HK-2 (cell line): ENCODE measurements at regions not wholly inside any gene's neighbourhood (a gene's known extent, or its start where the extent isn't known, plus 50 kb on each side); places are given as distances from the start of the nearest gene placed in this dataset.

Experiments used
- DNase-seq: peaks from one replicate; pipeline ENCODE4 v3.0.0-alpha.2; 2018; ENCODE audit not compliant: unreplicated experiment

DNA sequence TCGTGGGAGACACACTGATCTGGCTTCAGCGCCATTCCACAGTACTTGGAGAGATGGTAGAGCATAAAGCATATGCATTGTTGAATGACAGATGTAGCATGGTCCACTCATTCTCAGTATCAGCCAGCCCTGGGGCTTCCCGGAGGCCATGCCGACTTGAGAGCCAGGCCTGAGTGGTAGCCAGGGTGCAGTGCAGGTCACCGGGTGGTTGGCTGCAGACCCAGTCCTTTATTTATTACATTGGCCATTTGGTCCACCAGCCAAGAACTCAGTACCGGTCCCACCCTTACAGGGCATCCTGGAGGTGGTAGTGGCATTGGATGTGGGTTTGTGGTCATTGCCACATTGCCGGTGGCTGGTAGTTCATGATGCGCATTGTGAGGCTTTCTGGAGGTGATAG is 121.6 kb upstream of the RTL1 start:
- DNase-seq, result no peak

DNA sequence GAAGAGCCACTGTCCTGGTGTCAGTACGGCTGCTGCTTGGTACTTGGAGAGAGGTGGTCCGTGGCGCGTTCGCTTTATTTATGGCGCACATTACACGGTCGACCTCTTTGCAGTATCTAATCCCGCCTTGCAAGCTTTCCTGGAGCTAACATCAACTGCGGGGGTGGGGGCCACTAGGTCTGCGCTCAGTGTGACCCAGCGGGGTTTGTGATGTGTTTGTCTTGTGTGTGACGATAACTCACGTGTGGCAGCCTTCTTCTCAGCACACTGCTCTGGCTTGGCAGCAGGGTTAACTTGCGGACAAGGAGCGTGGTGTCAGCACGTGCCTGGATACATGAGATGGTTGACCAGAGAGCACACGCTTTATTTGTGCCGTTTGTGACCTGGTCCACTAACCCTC is 122.2 kb upstream of the RTL1 start:
- no peak for DNase-seq

DNA sequence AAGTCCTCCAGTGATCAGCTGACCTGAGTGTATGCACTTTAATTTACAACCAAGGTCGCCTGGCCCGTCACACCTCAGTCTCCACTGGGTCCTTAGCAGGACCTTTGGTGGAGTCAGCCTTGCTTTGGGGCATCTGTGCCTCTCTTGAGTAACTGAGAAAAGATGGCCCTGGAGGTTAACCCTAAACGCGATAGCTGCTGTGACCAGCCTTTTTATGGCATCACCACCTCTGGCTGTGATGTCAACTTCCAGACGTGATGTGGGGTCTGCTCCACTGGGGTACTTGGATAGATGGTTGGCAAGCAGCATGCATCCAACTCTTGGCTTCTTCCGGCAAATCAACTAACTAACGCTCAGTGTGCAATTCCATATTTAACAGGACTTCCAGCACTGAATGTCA is 122.8 kb upstream of the RTL1 start:
- no peak for DNase-seq

DNA sequence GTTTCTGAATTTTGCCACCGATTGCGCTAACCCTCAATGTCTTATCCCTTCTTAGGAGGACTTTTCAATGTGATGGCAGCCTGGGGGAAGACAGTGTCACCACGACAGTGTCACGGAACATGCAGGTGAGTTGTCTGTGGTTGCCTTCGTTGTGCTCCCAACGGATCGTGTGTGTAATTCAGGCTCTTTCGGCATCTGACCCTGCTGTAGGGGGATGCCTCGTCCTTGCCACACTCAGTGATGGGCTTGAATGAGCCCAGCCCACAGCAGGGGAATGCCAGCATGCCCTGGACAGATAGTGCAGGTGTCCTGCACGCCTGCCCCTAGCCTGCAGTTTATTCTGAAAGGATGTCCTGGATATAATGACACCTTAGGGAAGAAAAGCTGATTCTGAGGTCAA is 123.8 kb upstream of the RTL1 start:
- DNase-seq, result no peak

DNA sequence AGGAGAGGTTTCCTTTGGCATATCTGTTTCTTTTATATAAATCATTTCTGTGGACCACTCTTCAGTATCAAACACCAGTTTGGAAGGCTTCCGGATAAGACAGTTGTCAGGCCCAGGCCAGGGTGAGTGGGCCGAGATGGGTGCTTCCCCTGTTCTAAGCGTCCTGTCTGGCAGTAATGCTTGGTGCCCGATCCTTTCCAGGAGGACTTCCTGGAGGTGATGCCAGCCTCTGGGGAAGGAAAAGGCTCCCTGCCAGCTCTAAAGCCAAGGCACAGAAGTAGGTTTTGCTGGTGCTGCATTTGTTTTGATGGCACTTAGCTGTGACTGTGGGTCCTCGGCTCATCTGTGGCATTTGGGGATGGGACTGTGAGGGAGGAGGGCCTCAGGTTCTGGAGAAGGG is 124.4 kb upstream of the RTL1 start:
- DNase-seq, result no peak

DNA sequence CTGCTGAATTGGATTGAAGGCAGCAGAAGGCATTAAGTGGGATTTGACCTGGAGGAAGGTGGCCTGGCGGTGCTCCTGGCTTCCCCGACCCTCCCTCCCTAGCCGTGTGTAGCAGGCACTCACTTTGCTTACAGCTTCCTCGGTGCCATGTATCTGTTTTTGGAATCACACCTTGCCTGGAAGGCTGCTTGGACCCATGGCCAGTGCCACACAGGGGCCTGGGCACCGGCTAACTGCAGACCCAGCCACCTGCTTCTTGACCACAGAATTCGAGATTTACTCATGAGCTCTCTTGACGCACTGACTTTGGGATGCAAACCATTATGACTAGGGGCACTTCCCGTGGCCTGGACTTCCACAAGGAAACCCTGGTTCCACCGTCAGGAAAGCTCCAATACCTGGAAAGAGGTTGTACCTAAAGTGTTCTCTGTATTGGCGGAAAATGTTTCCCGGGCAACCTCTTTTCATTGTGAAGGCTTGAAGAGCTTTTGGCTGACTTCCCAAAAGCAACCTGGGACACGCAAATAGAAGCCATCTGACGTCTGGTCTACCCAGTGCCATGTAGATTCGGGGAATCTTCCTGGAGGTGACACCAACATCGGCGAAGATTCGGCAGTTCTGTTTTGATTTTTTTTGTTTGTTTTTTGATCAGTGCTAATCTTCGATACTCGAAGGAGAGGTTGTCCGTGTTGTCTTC is 125.6 kb upstream of the RTL1 start:
- DNase-seq, result no peak

DNA sequence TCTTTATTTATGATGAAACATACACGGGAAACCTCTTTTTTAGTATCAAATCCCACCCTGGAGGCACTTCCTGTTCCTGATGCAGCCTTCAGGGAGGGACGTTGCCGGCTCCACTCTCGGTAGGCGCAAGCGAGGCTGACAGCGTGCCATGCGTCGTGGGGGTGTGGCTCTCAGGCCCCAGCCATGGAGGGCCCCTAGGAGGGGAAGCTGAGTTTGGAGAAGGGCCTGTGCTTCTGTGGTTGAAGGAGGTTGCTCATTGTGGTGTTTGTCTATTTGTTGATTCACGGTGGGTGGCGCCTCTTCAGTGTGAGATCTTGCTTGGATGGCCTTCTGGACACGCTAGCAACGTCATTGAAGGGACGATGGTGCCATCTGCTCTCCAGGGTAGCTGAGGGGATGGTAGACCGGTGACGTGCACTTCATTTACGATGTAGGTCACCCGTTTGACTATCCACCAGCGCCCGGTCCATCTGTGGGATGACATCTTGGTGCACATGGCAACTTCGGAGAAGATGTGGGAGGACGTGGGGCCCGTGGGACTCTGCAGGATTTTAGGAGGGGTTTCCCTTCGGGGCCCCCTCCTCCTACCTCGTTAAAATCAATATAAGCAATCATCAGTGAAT is 126.3 kb upstream of the RTL1 start:
- no peak for DNase-seq

DNA sequence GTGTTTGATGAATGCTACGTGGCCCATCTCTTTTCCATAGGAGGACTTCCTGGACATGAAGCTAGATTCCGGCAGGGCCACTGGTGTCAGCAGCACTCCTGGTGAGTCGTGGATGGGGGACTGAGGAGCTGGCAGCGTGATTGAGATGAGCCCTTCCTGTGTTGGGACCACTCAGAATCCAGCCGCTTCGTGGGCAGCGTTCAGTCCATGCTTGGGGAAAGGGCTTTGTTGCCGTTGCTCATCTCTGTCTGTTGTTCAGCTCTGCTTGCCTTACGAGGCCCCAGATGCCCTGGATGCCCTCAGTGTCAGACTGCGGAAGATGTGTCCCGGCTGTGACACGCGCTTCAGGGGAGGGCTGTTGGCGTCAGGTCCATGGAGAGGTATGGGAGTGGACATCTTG is 127.1 kb upstream of the RTL1 start:
- DNase-seq, result no peak

DNA sequence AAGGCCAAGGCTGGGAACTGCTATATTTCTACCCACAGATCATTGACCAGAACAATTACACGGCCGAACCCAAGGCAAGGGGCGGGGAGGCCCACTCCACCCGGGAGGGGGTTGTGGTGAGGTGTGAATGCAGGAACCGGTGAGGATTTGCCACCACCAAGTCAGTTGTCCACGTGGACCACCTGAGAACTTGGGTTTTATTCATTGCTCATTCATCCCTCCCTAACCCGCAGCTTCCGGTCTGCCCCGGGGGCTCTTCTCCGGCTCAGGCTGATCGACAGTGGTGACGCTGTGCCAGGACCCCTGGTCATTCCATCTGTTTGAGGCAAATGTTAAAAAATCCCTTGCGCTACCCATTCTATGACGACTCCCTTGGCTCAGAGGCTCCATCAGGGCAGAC is 127.7 kb upstream of the RTL1 start:
- DNase-seq, result no peak

DNA sequence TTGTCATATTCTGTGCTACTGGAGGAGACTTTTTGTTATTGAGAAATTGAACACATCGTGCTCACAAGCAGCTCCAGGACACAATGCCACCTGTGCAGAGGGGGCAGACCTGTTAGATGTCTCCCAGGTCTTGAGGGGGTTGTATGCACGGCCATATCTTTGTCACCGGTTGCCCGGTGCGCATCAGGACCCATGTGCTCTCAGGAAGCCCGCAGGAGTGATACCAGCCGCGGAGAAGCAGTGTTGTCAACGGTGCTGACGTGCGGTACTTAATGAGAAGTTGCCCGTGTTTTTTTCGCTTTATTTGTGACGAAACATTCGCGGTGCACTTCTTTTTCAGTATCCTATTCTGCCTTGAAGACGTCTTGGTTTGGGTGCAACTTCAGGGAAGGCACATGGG is 128.2 kb upstream of the RTL1 start:
- DNase-seq, result no peak

DNA sequence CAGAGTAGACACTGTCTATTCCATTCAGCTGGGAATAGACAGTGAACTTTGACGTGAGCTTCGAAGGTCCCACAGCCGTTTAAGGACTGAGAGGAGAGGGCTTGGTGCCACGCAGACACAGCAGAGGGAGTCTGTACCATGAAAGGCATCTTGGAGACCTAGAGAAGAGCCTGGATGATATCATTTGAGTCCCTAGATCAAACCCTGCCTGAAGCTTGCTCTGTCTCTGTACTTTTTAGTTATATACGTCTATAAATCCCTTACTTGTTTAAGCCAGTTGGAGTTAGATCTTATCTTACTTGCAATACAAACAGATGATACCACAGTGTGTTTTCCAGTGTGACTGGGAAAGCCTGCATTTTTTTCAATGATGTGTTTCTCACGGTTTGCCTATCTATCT is 128.9 kb upstream of the RTL1 start:
- no peak for DNase-seq

DNA sequence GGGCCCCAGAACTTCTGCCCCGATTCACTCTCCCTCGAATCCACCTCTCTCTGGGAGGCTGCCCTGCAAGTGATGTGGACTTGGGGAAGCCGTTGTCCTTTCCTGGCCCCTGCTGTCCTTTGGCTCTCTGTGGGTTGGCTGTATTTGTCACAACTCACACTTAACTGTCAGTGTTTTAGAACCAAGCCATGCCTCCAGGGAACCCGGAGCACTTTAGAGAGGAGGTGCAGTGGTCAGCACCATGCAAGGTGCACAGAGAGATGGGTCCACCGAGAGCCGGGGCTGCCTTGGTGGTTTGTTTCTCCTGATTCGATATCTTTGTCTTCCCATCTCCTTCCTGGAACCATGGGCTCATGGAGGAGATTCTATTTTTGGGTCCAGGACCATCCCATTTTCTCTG is 129.5 kb upstream of the RTL1 start:
- no peak for DNase-seq

DNA sequence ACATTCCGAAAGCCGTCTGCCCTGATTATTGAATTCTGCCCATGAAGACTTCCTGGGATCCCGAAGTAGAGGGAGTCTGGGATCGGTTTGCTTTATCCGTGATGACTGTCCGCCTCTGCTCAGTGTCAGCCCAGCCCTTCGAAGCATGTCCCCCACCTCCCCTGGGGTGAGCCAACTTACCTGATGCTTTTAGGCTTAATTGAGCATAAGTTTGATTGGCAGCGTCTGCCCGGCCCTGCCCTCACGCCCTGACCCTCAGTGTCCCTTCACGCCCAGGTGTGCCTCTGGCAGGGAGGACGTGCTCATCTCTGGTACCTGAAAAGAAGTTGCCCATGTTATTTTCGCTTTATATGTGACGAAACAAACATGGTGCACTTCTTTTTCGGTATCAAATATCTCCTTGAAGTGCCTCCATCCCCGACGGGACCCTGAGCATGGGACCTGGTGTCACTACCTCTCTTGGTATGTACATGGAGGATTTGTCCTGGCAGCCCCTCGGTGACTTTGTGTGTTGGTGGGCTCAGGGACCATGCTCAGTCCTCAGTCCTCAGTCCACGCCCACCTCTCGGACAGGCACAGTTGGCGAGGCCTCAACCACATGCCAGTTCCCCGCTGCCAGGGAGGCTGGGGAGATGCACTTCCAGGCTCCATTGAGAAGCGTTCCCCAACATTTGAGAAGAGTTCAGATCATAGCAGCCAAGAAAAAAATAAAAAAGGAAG is 130.1 kb upstream of the RTL1 start:
- DNase-seq, result no peak

DNA sequence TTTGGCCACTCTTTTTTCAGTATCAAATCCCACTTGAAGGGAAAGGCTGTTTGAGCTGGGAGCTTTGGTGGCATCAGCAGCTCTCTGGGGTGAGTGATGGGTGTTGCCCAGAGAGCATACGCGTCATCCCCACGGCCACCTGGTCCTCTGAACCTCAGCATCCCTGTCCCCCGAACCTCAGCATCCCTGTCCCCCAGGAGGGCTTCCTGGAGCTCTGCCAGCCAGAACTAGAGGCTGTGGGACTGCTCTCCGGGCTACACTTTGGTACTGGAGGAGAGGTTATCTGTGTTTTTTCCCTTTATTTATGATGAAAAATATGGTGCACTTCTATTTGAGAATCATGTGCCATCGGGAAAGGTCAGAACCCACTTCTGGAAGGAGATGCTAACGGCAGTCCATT is 131.5 kb upstream of the RTL1 start:
- no peak for DNase-seq

DNA sequence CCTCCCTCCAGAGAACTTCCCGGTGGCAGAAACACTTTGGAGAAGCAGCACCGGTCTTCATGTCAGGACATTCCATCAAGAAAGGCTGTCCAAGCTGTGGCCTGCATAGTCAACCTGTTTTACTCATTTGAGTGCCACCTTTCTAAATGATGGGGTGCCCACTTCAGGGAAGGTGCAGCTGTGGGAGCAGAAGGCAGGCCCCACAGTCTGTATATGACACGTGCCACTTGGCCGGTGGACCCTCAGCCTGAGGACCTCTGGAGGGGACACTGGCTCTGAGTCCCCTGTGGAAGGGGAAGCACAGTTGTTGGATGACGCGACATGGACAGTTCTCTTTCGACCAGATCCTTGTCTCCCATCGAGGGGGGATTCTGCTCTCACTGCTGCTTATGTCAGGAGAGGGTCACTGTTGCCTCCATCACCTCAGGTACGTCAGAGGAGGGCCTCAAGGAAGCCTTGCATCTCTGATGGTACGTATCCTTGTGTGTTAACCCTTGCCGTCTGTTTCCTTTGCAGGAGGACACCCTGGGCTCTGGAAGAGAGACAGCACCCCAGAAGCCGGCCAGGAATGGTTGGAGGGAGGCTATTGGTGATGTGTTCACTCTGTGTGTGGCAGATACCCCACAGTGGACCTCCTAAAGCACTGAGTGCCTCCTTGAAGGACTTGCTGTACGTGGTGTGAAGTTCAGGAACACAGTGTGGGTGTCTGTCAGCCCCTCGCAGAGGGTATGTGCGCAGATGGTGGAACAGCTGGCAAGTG is 132.1 kb upstream of the RTL1 start:
- DNase-seq, result no peak

DNA sequence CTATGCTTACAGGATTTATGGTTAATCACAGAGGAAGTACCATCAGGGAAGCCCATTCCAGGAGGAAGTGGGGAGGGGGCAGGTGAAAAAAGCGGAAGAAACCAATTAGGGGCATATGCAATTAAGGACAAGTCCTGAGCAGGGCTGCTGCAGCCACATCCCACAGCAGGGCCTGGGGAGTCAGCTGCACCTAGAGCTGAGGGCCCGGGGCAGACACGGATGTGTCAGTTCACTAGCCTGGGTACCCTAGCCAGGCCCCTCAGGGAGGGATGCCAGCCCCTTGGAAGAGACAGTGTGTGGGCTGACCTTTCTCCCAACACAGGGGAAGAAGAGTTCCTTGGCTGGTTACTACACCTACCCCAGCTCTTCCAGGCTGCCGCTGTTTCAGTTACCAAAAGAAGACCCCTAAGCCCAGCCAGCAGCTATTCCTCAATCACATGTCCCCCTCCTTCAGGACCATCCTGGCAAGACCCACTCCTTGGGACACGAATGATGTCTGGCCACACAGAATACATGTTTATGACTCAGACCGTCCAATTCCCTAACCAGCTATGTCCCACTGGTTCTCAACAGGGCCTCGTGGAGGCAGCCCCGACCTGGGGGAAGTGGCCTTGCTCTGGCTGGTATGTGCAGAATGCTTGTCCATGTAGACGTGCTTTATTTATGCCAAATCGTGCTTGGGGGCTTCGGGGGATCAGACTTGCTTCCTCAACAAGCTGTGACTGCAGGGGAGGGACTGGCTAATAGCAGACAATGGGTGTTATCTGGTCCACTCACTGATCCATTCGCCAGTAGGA is 133.7 kb upstream of the RTL1 start:
- DNase-seq, result no peak

DNA sequence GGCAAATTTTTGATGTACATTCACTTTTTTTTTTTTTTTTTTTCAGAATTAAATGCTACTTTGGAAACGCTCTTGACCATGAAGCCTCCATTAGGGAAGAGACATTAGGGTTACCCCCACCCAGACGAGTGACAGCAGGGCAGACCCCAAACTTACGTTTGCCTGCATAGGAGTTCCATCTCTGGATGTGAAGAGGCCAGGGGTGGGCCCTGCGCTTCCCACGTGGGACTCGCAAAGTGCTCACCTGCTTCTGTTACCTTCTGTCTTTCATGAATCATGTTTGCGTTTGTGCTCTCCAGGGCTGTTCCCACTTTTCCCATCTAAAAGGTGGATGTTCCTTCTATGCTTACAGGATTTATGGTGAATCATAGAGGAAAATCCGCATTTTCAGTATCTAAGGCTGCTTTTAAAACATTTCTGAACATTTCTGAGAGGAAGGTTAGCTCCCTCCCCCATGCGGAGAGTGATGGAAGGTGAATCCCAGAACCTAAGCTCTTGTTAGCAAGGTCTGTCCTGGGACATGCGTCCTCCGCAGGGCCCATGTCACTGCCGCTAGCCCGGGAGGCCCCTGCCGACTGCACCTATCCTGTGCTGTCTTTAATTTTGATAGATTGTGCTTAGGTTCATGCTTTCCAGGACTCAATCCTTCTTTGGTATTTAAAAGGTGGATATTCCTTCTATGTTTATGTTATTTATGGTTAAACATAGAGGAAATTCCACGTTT is 135.7 kb upstream of the RTL1 start:
- no peak for DNase-seq

DNA sequence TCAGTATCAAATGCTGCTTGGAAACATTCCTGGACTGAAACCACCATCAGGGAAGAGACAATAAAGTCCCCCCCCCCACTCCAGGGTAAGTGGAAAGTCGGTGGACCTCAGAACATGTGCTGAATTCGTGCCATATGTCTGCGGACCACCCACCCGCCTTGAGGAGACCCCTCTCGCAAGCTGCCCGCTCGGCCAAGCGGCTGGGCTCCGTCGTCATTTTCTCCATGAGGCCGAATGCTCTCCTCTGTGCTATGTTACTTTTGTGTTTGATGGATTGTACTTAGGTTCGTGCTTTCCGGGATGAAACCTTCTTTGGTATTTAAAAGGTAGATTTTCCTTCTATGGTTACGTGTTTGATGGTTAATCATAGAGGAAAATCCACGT is 136.2 kb upstream of the RTL1 start:
- DNase-seq, result no peak

DNA sequence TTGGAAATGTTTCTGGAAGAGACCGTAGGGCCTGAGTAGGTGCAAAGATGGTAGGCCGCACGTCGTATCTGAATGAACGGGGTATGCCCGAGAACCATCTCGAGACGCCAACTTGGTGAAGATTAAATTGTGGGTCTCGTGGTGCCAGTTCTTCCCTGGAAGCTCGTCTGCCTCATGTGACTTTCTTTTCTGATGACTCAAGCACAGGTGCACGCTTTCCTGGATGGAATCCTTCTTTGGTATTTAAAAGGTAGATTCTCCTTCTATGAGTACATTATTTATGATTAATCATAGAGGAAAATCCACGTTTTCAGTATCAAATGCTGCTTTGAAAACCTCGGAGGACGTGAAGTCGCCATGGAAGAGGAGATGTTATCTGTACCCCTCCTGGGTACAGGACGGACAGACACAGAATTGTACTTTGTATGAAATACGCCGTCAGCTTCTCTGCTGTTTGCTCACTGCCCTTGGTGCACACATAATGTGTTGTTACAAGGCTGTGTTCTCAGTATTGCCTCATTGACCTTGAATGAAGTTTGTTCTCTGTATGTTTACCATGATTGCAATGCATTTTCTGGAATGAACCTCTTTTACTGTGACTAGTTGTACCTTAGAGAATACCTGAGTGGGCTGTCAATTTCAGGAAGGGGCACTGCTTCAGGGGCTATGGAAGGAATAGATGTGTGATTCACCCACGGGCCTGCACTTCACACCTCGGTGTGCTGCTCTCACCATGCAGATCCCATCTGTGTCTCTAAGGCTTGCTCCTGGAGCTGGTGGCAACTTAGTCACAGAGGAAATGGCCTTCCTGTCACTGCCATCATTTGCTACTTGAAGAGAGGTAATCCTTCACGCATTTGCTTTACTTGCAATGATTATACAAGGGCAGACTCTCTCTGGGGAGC is 137.3 kb upstream of the RTL1 start:
- no peak for DNase-seq

DNA sequence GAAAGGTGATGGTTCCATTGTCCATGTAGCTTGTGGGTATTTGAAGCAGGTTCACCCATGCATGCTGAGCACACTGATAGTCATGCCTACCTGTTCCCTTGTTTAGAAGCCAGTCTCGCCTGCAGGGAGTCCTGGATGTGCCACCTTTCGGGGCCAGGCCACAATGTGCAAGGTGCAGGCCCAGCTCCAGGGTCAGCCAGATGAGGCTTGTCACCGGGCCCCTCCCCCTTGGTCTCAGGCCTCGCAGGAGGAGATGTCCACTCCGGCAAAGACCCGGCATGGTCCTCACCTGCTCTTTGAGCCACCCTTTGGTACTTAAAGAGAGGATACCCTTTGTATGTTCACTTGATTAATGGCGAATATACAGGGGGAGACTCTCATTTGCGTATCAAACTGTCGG is 140.4 kb upstream of the RTL1 start:
- no peak for DNase-seq
